Esophagus mucosa (tissue), 1 donor: ENCODE measurements at regions not wholly inside any gene's neighbourhood (a gene's known extent, or its start where the extent isn't known, plus 50 kb on each side); places are given as distances from the start of the nearest gene placed in this dataset.
"Not testable (repeated sequence)": the region's sequence is repeated elsewhere in the genome, so short reads cannot be mapped to it uniquely, and the experiment has no call there.

Experiments
- ATAC-seq: fragments of 200-7000 bp; cut with Tn5 transposase; one replicate; pipeline ENCODE4 v1.9.1; 2020
- donor health status: DM: yes; HTN: yes; CAD: no.

- ATAC-seq: no peak
These were observed 104.4 kb upstream of the SOX11 start for GRCh38 chr2:5587766-5588165.

DNA sequence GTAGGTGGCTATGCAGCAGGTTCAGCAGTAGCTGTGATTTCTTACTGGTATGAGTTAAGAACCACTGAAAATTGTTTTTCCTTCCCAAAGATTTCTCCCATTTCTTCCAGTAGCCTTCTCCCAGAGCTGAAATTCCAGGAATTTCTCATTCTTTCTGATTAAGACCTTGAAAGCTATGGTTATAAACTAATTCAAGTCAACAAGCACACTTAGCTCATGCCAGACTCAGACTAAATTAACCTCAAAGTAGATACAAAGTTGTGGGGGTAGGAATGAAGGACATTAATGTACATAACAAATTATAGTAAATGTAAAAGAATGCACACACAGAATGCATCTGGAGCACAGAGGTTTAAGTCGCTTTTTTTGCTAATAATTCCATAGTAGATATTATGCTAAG, 103.6 kb upstream of the SOX11 start:
- no peak for ATAC-seq

DNA sequence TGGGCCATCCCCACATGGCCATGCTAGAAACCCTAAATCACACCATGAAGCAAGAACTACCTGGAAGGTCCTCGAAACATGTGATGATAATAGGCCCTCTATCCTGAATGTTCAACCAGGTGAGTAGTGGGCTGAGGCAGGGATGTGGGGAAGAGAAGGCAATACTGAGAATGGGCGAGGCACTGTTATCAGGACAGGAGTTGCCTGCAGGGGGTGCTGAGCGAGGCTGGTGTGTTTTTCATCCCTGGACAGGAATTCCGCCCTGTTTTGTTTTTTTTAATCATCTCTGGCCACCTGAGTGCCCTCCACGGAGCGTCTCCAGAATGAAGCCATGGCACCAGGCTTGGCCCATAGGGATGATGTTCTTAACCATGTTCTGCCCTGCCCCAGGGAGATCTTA, 103.0 kb upstream of the SOX11 start:
- no peak for ATAC-seq

- ATAC-seq: no peak
These were observed 101.3 kb upstream of the SOX11 start for GRCh38 chr2:5590886-5591285.

DNA sequence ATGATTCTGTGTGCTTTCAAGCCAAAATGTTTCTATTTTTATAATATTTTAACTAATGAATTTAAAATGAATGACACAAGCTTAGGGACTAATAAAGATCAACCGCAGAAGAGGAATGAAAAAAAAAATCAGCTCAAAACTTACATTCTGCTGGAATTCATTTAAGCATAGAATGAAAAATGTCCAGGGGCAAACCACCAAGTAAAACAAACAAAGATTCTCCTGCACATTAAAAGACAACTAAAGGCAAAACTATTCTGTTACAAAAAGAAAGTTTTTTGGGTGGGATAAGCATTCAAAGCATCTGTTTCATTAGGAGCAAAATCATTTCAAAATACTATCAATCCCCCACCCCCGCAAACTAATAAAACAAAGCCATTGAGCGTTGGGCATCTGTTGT, 99.3 kb upstream of the SOX11 start:
- no peak for ATAC-seq

DNA sequence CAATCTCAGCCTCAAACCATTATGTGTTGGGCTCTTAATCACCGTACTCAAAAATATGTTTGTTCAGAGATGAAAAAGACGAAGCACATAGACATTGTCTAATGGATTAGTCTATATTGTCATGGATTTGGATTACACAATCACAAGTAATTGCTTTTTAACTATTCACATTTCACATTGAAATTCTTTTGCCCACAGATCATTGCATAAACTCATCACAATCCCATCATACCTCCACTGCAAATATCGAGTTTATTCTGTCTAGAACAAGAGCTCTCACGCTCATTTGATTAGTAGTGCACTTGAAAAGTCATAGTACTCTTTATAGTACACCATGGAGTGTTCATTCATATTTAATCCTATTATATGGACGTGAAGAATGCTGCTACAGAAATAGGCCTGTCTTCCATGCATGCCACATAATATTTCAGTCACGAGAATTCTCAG, 97.9 kb upstream of the SOX11 start:
- no peak for ATAC-seq

DNA sequence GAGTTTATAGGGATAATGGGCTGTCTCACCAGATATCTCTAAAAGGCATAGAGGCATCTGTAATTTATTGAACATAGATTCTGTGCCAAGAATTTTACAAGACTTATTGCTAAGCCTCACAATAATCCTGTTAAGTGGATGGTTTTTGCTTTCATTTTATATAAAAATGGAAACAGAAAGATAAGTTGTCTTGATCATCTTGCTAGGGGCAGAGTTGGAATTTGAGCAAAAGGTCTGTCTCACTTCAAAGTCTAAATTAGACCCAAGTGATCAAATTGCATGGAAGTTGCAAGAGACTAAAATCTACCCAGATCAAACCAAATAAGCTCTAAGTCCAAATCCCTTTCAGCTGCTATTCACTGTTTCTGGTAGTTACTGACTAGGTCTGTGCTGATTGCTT, 95.3 kb upstream of the SOX11 start:
- ATAC-seq: no peak

DNA sequence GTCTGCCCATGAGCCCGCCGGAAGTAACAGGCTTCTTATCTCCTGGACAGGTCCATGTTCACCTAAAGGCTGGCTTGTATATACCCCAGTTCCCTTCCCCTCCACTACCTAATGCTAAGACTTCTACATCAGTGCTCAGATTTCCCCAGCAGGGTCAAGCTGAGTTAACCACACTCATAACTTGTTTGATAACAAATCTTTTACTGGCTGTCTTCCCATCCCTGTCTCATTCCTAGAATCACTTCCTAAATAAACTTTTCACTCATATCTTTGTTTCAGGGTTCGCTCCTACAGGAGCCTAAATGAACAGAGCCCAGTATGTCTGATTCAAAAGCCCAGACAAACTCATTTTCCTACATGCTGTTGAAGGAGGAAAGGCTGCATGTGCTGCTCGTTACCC, 94.0 kb upstream of the SOX11 start:
- ATAC-seq: no peak

GRCh38 chr2:5609201-5609600, 83.0 kb upstream of the SOX11 start:
- ATAC-seq: no peak

- ATAC-seq: no peak
These were observed 79.5 kb upstream of the SOX11 start for GRCh38 chr2:5612666-5613065.

DNA sequence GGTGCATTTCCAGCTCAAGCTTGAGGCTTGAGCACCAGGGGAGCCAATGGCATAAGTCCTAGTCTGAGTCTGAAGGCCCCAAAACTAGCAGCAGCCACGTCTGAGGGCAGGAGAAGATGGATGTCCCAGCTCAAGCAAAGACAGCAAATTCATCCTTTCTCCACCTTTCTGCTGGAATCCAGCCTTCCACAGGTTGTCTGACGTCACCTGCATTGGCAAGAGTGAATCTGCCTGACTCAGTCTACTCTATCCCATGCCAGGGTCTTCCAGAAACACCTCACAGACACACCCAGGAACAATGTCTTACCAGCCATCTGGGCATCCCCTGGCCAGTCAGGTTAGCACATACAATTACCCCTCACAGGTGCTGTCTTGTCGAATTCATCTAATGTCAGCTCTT, 76.2 kb upstream of the SOX11 start:
- no peak for ATAC-seq

GRCh38 chr2:5617358-5617757, 74.8 kb upstream of the SOX11 start:
- no peak for ATAC-seq

- ATAC-seq: no peak
These were observed 74.4 kb upstream of the SOX11 start for GRCh38 chr2:5617796-5618195.

- ATAC-seq: no peak
These were observed 73.9 kb upstream of the SOX11 start for GRCh38 chr2:5618271-5618670.

DNA sequence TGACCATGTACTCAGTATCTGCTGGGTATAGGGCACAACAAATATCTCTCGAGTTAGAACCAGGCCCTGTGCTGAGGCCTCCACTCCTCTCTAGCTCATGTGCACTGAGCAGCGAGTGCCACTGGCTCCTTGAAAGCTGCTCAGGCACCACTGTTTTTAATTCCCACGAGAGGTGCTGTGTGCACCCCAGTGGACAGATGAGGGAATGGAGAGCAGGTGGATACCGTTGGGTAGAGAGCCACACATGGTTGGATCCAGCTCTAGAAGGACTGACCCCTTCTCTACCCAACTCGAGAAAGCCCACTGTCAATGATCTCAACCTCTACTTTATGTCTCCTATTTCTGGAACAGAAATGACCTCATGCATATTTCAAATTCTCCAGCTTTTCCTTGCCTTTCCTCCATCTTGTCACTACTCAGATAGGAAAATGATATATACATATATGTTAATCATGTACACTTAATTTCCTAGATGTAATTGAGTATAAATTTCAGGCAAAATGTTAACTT, 66.6 kb upstream of the SOX11 start:
- not testable (repeated sequence) for ATAC-seq

GRCh38 chr2:5628484-5628883, 63.7 kb upstream of the SOX11 start:
- ATAC-seq: not testable (repeated sequence)

GRCh38 chr2:5629510-5629909, 62.7 kb upstream of the SOX11 start:
- ATAC-seq: not testable (repeated sequence)

GRCh38 chr2:5637051-5637450, 55.1 kb upstream of the SOX11 start:
- not testable (repeated sequence) for ATAC-seq
